Central memory CD4-positive, alpha-beta T cell (primary cell): ENCODE measurements at regions not wholly inside any gene's neighbourhood (a gene's known extent, or its start where the extent isn't known, plus 50 kb on each side); places are given as distances from the start of the nearest gene placed in this dataset.
A peak's percentile ranks its signal among the peaks of the same experiment; 100 is the strongest.

ENCODE experiments used
- DNase-seq: peaks from one replicate; pipeline ENCODE4 v3.0.0; 2022

- no peak for DNase-seq
Measured at GRCh38 chr10:104577163-104577562, 63.9 kb upstream of the SORCS3 start.

GRCh38 chr10:104577861-104578521, 63.1 kb upstream of the SORCS3 start:
- DNase-seq = no peak

- no peak for DNase-seq
Measured at GRCh38 chr10:104578671-104579070, 62.4 kb upstream of the SORCS3 start.

GRCh38 chr10:104579136-104579535, 62.0 kb upstream of the SORCS3 start:
- DNase-seq = no peak

- no peak for DNase-seq
Measured at GRCh38 chr10:104580321-104580720, 60.8 kb upstream of the SORCS3 start.

GRCh38 chr10:104580774-104581675, 60.1 kb upstream of the SORCS3 start:
- DNase-seq = peak; percentile 48

- DNase-seq = no peak
Measured at GRCh38 chr10:104581884-104582601, 59.0 kb upstream of the SORCS3 start.

- DNase-seq = no peak
Measured at GRCh38 chr10:104582602-104582951, 58.5 kb upstream of the SORCS3 start.

GRCh38 chr10:104582966-104583365, 58.1 kb upstream of the SORCS3 start:
- DNase-seq = no peak

GRCh38 chr10:104584541-104584940, 56.5 kb upstream of the SORCS3 start:
- DNase-seq = no peak

GRCh38 chr10:104587751-104588150, 53.3 kb upstream of the SORCS3 start:
- DNase-seq = no peak

- DNase-seq = no peak
Measured at GRCh38 chr10:104589431-104589830, 51.7 kb upstream of the SORCS3 start.

GRCh38 chr10:104589871-104590270, 51.2 kb upstream of the SORCS3 start:
- DNase-seq = no peak
